ENCODE measurements at regions not wholly inside any gene's neighbourhood (a gene's known extent, or its start where the extent isn't known, plus 50 kb on each side); places are given as distances from the start of the nearest gene placed in this dataset.
"Not testable (repeated sequence)": the region's sequence is repeated elsewhere in the genome, so short reads cannot be mapped to it uniquely, and the experiment has no call there.

DNA sequence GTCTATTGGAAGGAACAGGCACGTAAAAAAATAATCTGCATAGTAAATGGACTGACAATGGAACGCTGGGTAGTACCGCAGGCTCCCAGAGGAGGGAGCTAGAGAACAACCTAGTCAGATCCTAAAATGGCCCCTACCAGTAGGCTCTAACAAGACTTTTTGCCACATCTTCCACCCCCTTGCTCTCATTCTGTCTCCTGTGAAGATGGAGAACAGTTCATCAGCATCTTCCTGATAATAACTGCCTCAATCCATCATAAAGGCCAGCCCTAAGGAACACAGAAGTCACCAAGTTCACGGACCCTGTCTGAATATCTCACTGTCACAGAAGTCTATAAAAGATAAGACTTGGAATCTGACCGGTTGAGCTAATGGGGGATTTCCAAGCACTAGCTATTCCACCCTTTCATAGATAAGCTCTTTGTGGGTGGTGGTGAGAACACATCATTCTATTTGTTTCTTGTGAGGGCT, 133.4 kb downstream of the SLC1A3 start:
- Histone ChIP-seq H3K4me1 (ENCODE audit: control insufficient read depth in 3 of 3, insufficient read depth in 3 of 3, low read length in 3 of 3) (peaks cover 9 to 10% (median 10%) of the 10 kb centered on the region in 3 donors), H3K27me3 (ENCODE audit: control insufficient read depth in 3 of 3, insufficient read depth in 3 of 3, low read length in 3 of 3) (peaks cover 0 to 2% (median 0%) of the 10 kb centered on the region in 3 donors), H3K9me3 (ENCODE audit: control insufficient read depth in 3 of 3, low read length in 3 of 3) (no peaks in the 10 kb centered on the region), H3K4me3 (ENCODE audit: low read length in 3 of 3) (no peak overlapping the region), H3K9ac (ENCODE audit: low read depth in 1 of 3, low read length in 3 of 3) (no peak overlapping the region), H3K27ac (ENCODE audit: low read depth, low read length) (no peak overlapping the region), H3K36me3 (ENCODE audit: control insufficient read depth in 3 of 3, insufficient read depth in 3 of 3, low read length in 3 of 3) (no peaks in the 10 kb centered on the region)

DNA sequence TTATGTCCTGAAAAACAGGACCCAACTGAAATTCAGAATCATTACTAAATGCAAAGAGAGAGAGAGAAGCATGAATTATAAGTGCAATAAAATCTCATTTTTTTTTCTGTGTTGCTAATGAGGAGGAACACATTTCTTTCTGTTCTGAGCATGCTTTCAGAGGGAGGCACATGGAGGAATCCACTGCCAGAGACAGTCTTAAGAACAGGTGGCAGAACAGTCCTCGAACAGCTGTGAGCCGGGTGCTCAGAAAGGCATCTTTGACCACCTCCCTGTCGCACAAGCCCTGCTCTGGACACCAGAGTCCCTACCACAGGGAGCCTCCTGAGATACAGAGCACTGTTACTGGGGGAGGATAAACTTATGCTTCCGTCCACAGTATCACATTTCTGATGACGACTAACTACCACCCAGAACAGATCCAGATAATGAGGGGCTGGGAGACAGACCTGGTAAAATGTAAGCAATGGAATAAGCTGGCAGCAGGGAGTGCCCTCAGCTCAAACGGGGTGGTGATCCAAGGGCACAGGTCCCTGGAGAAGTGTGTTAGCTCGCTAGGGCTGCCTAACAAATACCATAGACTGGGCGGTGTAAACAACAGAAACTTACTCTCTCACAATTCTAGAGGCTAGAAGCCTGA, 134.0 kb downstream of the SLC1A3 start:
- no peak overlapping the region for H3K27ac ChIP-seq (ENCODE audit: low read depth, low read length)
- H3K4me1 ChIP-seq (ENCODE audit: control insufficient read depth in 3 of 3, insufficient read depth in 3 of 3, low read length in 3 of 3) = peaks cover 13 to 16% (median 16%) of the 10 kb centered on the region in 3 donors
- H3K36me3 ChIP-seq (ENCODE audit: control insufficient read depth in 3 of 3, insufficient read depth in 3 of 3, low read length in 3 of 3) = no peaks in the 10 kb centered on the region
- H3K27me3 ChIP-seq (ENCODE audit: control insufficient read depth in 3 of 3, insufficient read depth in 3 of 3, low read length in 3 of 3) = peaks cover 0 to 2% (median 0%) of the 10 kb centered on the region in 3 donors
- H3K9ac ChIP-seq (ENCODE audit: low read depth in 1 of 3, low read length in 3 of 3) = no peak overlapping the region
- no peaks in the 10 kb centered on the region for H3K9me3 ChIP-seq (ENCODE audit: control insufficient read depth in 3 of 3, low read length in 3 of 3)
- H3K4me3 ChIP-seq (ENCODE audit: low read length in 3 of 3) = no peak overlapping the region

DNA sequence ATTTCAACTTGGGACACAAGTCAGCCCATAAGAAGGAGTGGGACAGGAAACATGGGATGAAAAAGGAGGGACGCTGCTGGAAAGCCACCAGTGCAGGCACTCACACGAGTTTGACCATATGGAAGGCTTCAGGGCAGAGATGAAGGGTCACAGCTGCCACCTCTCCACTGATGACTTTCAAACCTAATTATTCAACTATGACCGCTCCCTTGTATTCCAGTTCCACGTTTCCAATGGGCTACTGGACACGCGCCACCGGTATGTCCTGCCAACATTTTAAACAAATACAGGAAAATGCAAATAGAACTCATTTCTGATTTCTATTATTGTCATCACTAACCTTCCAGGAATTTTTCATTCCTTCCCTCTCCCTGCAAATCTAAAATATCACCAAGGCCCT, 134.7 kb downstream of the SLC1A3 start:
- Histone ChIP-seq H3K4me1 (ENCODE audit: control insufficient read depth in 3 of 3, insufficient read depth in 3 of 3, low read length in 3 of 3) (peaks cover 16 to 19% (median 16%) of the 10 kb centered on the region in 3 donors), H3K9me3 (ENCODE audit: control insufficient read depth in 3 of 3, low read length in 3 of 3) (no peaks in the 10 kb centered on the region), H3K4me3 (ENCODE audit: low read length in 3 of 3) (no peak overlapping the region), H3K9ac (ENCODE audit: low read depth in 1 of 3, low read length in 3 of 3) (no peak overlapping the region), H3K27me3 (ENCODE audit: control insufficient read depth in 3 of 3, insufficient read depth in 3 of 3, low read length in 3 of 3) (peaks cover 0 to 2% (median 0%) of the 10 kb centered on the region in 3 donors), H3K36me3 (ENCODE audit: control insufficient read depth in 3 of 3, insufficient read depth in 3 of 3, low read length in 3 of 3) (no peaks in the 10 kb centered on the region), H3K27ac (ENCODE audit: low read depth, low read length) (no peak overlapping the region)

DNA sequence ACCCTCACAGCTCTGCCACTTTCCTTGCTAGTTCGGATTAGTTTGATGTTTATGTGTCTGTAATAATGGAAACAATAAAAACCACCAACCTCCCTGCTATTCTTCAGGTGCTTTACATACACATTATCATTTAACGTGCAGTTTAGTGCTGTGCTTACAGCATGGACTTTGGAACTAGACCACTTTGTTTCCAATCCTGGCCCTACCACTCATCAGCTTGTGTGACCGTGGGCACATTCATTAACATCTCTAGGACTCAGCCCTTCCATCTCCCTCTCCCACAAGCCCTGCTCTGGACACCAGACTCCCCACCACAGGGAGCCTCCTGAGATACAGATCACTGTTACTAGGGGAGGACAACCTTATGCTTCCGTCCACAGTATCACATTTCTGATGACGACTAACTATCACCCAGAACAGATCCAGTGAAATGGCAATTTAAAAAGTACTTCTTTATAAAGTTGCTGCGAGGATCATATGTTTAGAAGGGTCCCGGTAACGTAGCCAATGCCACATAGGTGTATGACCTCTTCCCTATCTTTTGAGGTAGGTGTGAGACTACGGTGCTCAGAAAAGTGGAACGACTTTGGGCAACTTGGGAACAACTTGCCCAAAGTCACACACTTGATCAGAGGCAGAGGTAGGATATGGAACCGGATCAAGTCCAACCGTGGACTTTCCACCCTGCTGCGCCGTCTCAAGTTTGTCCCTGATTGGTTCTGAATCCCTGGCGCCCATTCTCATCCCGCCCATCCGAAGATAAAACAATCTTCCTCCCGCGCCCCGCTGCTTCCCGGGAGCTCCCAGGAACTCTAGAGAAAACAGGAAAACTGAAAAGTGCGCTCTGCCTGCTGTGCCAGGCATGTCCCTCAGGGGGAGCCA, 132.4 kb upstream of the NIPBL start:
- Histone ChIP-seq H3K36me3 (ENCODE audit: control insufficient read depth in 3 of 3, insufficient read depth in 3 of 3, low read length in 3 of 3) (no peaks in the 10 kb centered on the region), H3K4me3 (ENCODE audit: low read length in 3 of 3) (peak overlapping the region; percentile 66 to 85 (median 84)), H3K9me3 (ENCODE audit: control insufficient read depth in 3 of 3, low read length in 3 of 3) (no peaks in the 10 kb centered on the region), H3K4me1 (ENCODE audit: control insufficient read depth in 3 of 3, insufficient read depth in 3 of 3, low read length in 3 of 3) (peaks cover 16 to 19% (median 16%) of the 10 kb centered on the region in 3 donors), H3K27me3 (ENCODE audit: control insufficient read depth in 3 of 3, insufficient read depth in 3 of 3, low read length in 3 of 3) (peaks cover 0 to 2% (median 0%) of the 10 kb centered on the region in 3 donors), H3K9ac (ENCODE audit: low read depth in 1 of 3, low read length in 3 of 3) (peak overlapping the region; percentile 66 to 82 (median 76)), H3K27ac (ENCODE audit: low read depth, low read length) (peak overlapping the region; percentile 48)

DNA sequence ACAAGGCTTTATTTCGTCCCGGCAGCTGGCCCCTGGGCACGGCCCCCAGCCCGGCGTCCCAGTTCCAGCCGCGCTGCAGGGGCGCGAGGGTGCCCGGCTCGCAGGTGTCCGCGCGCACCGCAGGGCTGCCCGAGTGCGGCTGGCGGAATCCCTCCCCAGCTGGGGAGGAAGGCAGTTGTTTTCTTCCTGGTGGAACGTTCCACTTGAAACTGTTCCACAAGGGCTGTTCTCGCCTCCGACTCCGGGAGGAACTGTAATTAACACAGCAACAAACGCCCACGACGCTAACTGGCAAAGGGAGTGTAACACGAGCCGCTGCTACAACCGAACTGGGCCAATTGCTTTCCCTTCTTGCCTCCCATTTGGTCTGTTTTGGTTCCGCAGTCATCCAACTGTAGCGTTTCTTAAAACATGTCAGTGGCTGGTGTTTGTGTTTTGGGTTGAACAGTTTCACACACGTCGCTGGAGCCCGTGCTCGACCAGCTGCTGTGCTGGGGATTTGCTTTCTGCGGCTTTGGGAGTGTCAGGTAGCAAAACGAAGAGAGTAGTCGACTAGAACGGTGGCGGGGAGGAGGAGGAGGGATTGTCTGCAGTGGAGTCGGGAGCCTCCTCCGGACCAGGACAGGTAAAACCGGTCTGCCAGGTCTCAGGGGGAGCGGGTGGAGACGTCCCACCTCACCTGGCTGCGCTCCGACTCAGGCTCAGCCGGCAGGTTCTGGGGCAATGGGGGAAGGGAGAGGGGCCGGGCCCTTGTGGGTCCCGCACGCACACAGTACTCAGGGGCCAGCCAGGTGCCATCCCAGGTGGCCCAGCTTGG, 131.6 kb upstream of the NIPBL start:
- H3K27me3 ChIP-seq (ENCODE audit: control insufficient read depth in 3 of 3, insufficient read depth in 3 of 3, low read length in 3 of 3) = peaks cover 0 to 2% (median 0%) of the 10 kb centered on the region in 3 donors
- peaks cover 16 to 19% (median 16%) of the 10 kb centered on the region in 3 donors for H3K4me1 ChIP-seq (ENCODE audit: control insufficient read depth in 3 of 3, insufficient read depth in 3 of 3, low read length in 3 of 3)
- no peaks in the 10 kb centered on the region for H3K36me3 ChIP-seq (ENCODE audit: control insufficient read depth in 3 of 3, insufficient read depth in 3 of 3, low read length in 3 of 3)
- peak overlapping the region; percentile 66 to 85 (median 84) for H3K4me3 ChIP-seq (ENCODE audit: low read length in 3 of 3)
- peak overlapping the region; percentile 66 to 82 (median 71) for H3K9ac ChIP-seq (ENCODE audit: low read depth in 1 of 3, low read length in 3 of 3)
- H3K27ac ChIP-seq (ENCODE audit: low read depth, low read length) = peak overlapping the region; percentile 48
- no peaks in the 10 kb centered on the region for H3K9me3 ChIP-seq (ENCODE audit: control insufficient read depth in 3 of 3, low read length in 3 of 3)

DNA sequence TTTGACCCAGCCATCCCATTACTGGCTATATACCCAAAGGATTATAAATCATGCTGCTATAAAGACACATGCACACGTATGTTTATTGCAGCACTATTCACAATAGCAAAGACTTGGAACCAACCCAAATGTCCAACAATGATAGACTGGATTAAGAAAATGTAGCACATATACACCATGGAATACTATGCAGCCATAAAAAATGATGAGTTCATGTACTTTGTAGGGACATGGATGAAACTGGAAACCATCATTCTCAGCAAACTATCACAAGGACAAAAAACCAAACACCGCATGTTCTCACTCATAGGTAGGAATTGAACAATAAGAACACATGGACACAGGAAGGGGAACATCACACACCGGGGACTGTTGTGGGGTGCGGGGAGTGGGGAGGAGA, 128.8 kb upstream of the NIPBL start:
- not testable (repeated sequence) for H3K27ac ChIP-seq (ENCODE audit: low read depth, low read length); H3K4me3 ChIP-seq (ENCODE audit: low read length in 3 of 3); H3K27me3 ChIP-seq (ENCODE audit: control insufficient read depth in 3 of 3, insufficient read depth in 3 of 3, low read length in 3 of 3); H3K36me3 ChIP-seq (ENCODE audit: control insufficient read depth in 3 of 3, insufficient read depth in 3 of 3, low read length in 3 of 3); H3K9me3 ChIP-seq (ENCODE audit: control insufficient read depth in 3 of 3, low read length in 3 of 3); H3K9ac ChIP-seq (ENCODE audit: low read depth in 1 of 3, low read length in 3 of 3)
- H3K4me1 ChIP-seq (ENCODE audit: control insufficient read depth in 3 of 3, insufficient read depth in 3 of 3, low read length in 3 of 3) = peaks cover 16 to 19% (median 16%) of the 10 kb centered on the region in 3 donors

DNA sequence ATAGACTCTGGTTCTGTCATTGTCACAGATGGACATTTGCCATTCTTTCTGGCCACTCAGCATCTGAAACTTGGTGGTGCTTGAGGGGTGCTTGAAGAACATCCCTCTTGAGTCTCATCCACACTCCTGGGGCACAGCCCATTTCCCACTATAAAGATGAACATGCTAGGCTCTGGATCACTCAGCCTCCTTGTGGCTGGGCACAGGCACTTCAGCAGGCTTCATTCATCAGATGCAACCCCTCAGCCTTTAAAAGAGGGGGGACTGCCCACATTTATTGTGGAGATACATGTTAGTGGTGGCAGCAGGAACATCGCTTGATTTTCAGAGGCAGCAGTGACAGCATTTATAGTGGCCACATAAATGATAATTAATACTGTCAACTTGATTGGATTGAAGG, 124.7 kb upstream of the NIPBL start:
- no peaks in the 10 kb centered on the region for H3K27me3 ChIP-seq (ENCODE audit: control insufficient read depth in 3 of 3, insufficient read depth in 3 of 3, low read length in 3 of 3)
- H3K36me3 ChIP-seq (ENCODE audit: control insufficient read depth in 3 of 3, insufficient read depth in 3 of 3, low read length in 3 of 3) = no peaks in the 10 kb centered on the region
- H3K9me3 ChIP-seq (ENCODE audit: control insufficient read depth in 3 of 3, low read length in 3 of 3) = no peaks in the 10 kb centered on the region
- H3K4me1 ChIP-seq (ENCODE audit: control insufficient read depth in 3 of 3, insufficient read depth in 3 of 3, low read length in 3 of 3) = no peaks in the 10 kb centered on the region
- no peak overlapping the region for H3K9ac ChIP-seq (ENCODE audit: low read depth in 1 of 3, low read length in 3 of 3)
- no peak overlapping the region for H3K27ac ChIP-seq (ENCODE audit: low read depth, low read length)
- no peak overlapping the region for H3K4me3 ChIP-seq (ENCODE audit: low read length in 3 of 3)

DNA sequence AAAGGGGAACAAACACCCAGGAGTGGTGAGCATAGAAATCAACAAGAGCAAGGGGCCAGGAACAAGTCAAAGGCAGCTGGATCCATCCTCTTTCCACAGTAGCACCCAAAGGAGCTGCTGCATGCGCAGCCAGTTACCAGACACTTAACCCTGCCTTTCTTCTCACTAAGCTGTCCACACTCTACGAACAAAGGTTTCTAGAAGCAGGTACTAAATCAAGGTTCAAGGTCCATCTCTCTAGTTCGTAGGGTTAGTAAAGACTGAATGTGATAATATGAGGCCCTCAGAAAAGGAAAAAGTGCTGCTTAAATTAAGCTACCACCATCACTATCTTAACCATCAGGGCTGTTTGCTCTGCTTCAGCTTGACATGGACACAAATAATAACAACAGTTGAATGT, 121.2 kb upstream of the NIPBL start:
- no peak overlapping the region for H3K9ac ChIP-seq (ENCODE audit: low read depth in 1 of 3, low read length in 3 of 3)
- H3K4me1 ChIP-seq (ENCODE audit: control insufficient read depth in 3 of 3, insufficient read depth in 3 of 3, low read length in 3 of 3) = no peaks in the 10 kb centered on the region
- H3K4me3 ChIP-seq (ENCODE audit: low read length in 3 of 3) = no peak overlapping the region
- H3K9me3 ChIP-seq (ENCODE audit: control insufficient read depth in 3 of 3, low read length in 3 of 3) = no peaks in the 10 kb centered on the region
- H3K27me3 ChIP-seq (ENCODE audit: control insufficient read depth in 3 of 3, insufficient read depth in 3 of 3, low read length in 3 of 3) = no peaks in the 10 kb centered on the region
- no peaks in the 10 kb centered on the region for H3K36me3 ChIP-seq (ENCODE audit: control insufficient read depth in 3 of 3, insufficient read depth in 3 of 3, low read length in 3 of 3)
- H3K27ac ChIP-seq (ENCODE audit: low read depth, low read length) = no peak overlapping the region

DNA sequence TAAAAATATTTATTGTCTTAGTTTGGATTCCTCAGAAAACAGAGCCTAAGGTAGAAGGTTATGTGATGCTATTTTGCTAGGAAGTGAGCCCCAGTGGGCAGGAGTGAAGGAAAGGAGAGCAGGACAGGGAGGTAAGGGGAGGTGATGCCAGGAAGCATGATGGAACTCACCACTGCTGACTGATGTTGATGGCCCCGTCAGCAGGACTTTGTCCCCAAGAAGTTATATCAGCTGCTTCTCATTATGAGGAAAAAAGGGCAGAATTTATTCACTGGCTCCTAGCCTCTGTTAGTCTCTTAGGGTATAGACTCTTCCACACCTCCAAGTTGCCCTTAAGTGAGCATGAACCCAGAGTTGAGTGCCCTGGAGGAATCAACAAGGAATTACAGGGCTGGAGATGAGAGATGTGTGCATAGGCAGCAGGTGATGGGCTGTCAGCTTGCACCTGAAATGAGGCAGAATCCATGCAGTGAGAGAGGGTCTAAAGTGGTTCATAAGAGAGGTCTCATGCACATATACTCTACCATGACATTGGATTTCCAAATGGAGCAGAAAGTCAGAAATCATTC, 120.6 kb upstream of the NIPBL start:
- H3K27me3 ChIP-seq (ENCODE audit: control insufficient read depth in 3 of 3, insufficient read depth in 3 of 3, low read length in 3 of 3) = no peaks in the 10 kb centered on the region
- no peak overlapping the region for H3K27ac ChIP-seq (ENCODE audit: low read depth, low read length)

More for the DNA sequence above, 120.6 kb upstream of the NIPBL start:
- Histone ChIP-seq H3K36me3 (ENCODE audit: control insufficient read depth in 3 of 3, insufficient read depth in 3 of 3, low read length in 3 of 3) (no peaks in the 10 kb centered on the region), H3K9me3 (ENCODE audit: control insufficient read depth in 3 of 3, low read length in 3 of 3) (no peaks in the 10 kb centered on the region), H3K4me1 (ENCODE audit: control insufficient read depth in 3 of 3, insufficient read depth in 3 of 3, low read length in 3 of 3) (no peaks in the 10 kb centered on the region), H3K9ac (ENCODE audit: low read depth in 1 of 3, low read length in 3 of 3) (no peak overlapping the region), H3K4me3 (ENCODE audit: low read length in 3 of 3) (no peak overlapping the region)
